ENCODE measurements at regions not wholly inside any gene's neighbourhood (a gene's known extent, or its start where the extent isn't known, plus 50 kb on each side); places are given as distances from the start of the nearest gene placed in this dataset.

DNA sequence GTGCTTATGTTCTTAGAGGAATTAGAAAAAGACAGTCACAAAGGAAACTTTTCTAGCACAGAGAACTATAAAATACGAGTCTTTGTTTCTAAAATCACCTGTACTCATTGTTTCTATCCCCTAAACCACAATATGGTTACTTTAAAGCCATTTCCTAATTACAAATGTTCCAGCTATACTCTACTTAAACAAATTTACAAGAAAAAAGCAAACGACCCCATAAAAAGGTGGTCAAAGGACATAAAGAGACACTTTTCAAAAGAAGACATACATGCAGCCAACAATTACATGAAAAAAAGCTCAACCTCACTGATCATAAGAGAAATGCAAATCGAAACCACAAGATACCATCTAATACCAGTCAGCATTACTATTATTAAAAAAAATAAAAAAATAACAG, 447.3 kb downstream of the RAB28 start:
- TF ChIP-seq, protein P1, sequence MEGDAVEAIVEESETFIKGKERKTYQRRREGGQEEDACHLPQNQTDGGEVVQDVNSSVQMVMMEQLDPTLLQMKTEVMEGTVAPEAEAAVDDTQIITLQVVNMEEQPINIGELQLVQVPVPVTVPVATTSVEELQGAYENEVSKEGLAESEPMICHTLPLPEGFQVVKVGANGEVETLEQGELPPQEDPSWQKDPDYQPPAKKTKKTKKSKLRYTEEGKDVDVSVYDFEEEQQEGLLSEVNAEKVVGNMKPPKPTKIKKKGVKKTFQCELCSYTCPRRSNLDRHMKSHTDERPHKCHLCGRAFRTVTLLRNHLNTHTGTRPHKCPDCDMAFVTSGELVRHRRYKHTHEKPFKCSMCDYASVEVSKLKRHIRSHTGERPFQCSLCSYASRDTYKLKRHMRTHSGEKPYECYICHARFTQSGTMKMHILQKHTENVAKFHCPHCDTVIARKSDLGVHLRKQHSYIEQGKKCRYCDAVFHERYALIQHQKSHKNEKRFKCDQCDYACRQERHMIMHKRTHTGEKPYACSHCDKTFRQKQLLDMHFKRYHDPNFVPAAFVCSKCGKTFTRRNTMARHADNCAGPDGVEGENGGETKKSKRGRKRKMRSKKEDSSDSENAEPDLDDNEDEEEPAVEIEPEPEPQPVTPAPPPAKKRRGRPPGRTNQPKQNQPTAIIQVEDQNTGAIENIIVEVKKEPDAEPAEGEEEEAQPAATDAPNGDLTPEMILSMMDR (IDR thresholded peaks at IDR 0.05; ENCODE audit: low read depth, low read length) = no peak
- no peak overlapping the region for H3K4me3 ChIP-seq (ENCODE audit: low read depth, low read length)

DNA sequence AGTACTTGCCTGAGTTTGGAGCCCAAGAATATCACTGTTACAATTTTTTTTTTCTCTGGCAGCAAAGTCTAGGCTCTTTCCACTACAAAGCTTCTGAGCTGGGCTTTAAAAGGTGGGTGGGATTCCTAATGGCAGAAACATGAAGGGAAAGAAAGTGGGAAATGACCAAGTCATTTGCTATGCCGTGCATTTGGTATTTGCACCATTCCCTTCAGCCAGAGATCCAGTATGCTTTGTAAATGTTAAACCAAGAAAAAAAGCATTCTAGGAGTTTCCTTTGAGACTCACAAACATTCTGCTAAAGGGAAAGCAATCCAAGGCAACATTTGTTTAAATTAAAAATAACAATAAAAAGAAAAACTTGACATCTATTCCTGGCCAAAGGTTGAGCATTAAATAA, 451.2 kb downstream of the RAB28 start:
- TF ChIP-seq, protein P1 (IDR thresholded peaks at IDR 0.05; ENCODE audit: low read depth, low read length) = no peak
- H3K4me3 ChIP-seq (ENCODE audit: low read depth, low read length) = no peak overlapping the region

DNA sequence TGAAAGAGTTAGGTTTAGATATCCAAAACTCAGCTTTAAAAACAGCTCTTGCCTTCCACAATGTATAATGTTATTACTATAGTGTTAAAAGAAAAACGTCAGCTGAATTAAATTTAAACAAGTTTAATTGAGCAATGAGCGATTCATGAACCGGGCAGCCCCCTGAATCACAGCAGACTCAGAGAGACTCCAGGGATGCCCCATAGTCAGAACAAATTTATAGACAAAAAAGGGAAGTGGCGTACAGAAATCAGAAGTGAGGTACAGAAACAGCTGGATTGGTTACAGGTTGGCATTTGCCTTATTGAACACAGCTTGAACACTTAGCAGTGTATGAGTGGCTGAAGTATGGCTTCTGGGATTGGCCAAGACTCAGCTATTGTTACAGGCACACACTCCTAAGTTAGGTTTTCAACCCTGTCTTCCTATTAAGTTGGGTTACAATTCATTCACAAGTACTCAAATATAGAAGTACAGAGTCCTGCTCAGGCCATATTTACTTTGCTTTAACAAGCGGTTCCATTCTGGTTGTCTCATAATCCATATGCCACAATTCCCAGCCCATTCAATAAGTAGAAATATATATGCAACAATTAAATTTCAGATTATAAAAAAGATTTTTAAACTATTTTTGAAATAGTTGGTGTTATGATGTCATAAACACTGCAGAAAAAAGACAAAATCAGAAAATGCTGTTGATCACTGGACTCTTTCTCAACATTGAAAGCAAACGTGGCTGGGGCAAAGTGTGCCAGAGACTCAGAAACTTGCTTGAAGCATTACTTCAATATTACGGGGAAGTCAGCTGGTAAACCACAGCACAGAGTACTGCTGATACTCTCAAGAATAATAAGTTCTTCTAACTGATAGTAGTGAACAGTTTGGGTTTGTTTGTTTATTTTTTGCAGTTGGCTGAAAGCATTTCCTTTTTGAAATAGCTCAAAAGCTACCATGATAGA, 459.7 kb downstream of the RAB28 start:
- TF ChIP-seq, protein P1 (IDR thresholded peaks at IDR 0.05; ENCODE audit: low read depth, low read length) = no peak

DNA sequence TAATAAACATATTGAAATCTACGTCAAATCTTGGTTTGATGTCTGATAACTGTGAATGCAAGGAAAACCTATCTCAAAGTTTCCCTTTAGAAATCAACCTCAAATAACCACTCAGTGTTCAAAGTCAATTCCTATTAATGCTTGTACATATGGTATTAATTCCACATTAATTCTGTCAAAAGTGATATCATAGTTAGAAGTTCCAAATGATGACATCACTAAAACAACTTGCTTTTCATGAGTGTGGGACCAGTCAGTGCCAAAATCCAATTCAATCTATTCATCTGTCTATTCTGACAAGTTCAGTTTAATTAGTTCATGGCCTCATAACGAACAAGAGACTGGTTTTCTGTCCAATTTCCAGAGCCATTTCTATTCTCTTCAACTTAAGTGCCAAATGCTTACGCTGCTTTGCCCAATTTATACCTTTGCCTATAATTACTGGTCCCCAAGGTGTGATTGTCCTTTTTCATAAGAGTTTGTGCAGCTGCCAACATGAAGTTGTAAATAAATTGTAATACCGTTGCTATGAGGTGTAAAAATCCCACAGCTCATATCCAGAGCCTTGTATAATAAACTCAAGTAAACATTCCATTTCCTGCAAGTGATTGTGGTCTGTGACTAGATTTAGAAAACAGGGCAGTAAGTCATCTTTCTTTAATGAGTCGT, 476.2 kb downstream of the RAB28 start:
- TF ChIP-seq, protein P1 (IDR thresholded peaks at IDR 0.05; ENCODE audit: low read depth, low read length) = no peak

More for the DNA sequence above, 459.7 kb downstream of the RAB28 start:
- H3K4me3 ChIP-seq (ENCODE audit: low read depth, low read length) = no peak overlapping the region

DNA sequence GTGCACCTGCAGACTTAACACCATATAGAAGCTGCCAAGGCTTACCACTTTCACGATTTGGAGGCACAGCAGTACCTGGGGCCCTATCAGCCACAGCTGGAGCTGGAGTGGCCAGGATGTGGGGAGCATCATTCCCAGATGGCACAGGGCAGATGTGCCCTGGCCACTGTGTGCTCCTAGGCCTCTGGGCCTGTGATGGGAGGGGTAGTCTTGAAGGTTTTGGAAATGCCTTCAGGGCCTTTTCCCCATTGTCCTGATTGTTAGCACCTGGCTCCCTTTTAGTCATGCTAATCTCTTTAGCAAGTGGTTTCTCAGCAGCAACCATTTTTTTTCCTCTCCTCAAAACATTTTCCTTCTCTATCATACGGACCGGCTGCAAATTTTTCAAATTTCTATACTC, 490.2 kb downstream of the RAB28 start:
- TF ChIP-seq, protein P1 (IDR thresholded peaks at IDR 0.05; ENCODE audit: low read depth, low read length) = no peak
- no peak overlapping the region for H3K4me3 ChIP-seq (ENCODE audit: low read depth, low read length)

More for the DNA sequence above, 476.2 kb downstream of the RAB28 start:
- H3K4me3 ChIP-seq (ENCODE audit: low read depth, low read length) = no peak overlapping the region

DNA sequence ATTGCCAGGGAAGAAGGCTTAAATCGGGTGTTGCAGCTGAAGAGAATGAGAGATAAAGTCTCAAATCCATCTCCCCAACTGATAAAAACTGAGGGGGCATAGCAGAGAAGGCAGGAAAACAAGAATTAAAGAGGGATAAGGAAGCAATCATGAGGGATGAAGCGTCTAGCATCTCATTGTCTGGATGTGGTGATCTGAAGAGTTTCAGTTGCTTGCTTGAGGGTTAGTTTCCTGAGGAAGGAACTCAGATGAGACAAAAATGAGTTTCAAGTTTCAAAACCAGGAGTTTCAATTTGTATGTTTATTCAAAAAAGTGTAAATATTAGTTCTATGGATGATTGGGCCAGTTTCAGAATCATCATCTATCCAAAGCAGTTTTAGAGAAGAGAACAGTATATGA, 496.9 kb downstream of the RAB28 start:
- TF ChIP-seq, protein P1 (IDR thresholded peaks at IDR 0.05; ENCODE audit: low read depth, low read length) = no peak
- H3K4me3 ChIP-seq (ENCODE audit: low read depth, low read length) = no peak overlapping the region

DNA sequence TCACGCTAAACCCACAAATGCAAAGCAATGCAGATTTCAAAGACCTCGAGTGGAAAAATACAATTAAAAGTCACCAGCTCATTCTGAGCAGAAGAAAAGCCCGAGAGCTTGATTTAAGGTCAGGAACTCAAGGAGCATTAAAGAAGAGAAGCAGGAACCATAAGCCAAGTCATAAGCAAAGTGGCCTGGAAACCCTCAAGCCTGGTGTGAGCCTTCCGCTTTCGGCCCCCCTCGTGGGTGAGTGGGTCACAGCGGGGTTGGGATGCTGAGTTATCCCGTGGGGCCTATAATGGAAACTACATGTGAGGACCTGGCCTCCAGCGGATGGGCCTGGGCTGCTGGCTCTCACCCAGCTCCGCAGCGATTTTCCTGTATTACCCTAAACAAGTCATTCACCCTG, 504.3 kb downstream of the RAB28 start:
- no peak overlapping the region for H3K4me3 ChIP-seq (ENCODE audit: low read depth, low read length)

More for the DNA sequence above, 504.3 kb downstream of the RAB28 start:
- TF ChIP-seq, protein P1 (IDR thresholded peaks at IDR 0.05; ENCODE audit: low read depth, low read length) = no peak
